ENCODE measurements at regions not wholly inside any gene's neighbourhood (a gene's known extent, or its start where the extent isn't known, plus 50 kb on each side); places are given as distances from the start of the nearest gene placed in this dataset.

DNA sequence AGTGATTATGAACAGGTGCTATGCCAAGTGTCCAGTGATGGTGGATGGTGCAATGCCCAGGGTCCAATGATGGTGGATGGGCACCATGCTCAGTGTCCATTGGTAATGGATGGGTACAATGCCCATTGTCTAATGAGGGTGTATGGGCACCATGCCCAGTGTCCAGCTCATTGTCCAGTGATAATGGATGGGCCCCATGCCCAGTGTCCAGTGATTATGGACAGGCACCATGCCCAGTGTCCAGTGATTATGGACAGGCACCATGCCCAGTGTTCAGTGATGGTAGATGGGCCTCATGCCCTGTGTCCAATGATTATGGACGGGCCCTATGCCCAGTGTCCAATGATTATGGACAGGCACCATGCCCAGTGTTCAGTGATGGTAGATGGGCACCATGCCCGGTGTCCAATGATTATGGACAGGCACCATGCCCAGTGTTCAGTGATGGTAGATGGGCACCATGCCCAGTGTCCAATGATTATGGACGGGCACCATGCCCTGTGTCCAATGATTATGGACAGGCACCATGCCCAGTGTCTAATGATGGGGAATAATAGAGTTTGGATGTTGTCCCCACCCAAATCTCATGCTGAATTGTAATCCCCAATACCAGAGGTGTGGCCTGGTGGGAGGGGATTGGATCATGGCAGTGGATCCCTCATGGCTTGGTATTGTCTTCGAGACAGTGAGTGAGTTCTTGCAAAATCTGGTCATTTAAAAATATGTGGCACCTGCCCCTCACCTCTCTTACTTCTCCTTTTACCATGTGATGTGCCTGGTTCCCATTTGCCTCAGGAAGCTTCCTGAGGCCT is 87.8 kb downstream of the ANKRD10 start:
- TF ChIP-seq POLR2A (IDR thresholded peaks at IDR 0.05): no peak
- TF ChIP-seq, protein P1, sequence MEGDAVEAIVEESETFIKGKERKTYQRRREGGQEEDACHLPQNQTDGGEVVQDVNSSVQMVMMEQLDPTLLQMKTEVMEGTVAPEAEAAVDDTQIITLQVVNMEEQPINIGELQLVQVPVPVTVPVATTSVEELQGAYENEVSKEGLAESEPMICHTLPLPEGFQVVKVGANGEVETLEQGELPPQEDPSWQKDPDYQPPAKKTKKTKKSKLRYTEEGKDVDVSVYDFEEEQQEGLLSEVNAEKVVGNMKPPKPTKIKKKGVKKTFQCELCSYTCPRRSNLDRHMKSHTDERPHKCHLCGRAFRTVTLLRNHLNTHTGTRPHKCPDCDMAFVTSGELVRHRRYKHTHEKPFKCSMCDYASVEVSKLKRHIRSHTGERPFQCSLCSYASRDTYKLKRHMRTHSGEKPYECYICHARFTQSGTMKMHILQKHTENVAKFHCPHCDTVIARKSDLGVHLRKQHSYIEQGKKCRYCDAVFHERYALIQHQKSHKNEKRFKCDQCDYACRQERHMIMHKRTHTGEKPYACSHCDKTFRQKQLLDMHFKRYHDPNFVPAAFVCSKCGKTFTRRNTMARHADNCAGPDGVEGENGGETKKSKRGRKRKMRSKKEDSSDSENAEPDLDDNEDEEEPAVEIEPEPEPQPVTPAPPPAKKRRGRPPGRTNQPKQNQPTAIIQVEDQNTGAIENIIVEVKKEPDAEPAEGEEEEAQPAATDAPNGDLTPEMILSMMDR (IDR thresholded peaks at IDR 0.05): no peak
